Gastrocnemius medialis (tissue), 4 donors: ENCODE measurements at regions not wholly inside any gene's neighbourhood (a gene's known extent, or its start where the extent isn't known, plus 50 kb on each side); places are given as distances from the start of the nearest gene placed in this dataset.

Experiments used
- ATAC-seq, 2 donors: fragments of 150-250 bp; one replicate each; pipeline ENCODE4 v1.9.1; 2016
- DNase-seq, 2 donors: peaks; one replicate each; pipeline ENCODE4 v3.0.0-alpha.2; 2019
- H3K27ac ChIP-seq, 4 donors: fragments of 200-600 bp; sonication (generic); 1 replicate in 1 of 4; 2 replicates in 3 of 4; pipeline ENCODE4 v1.5.1; 2016 to 2018; ENCODE audit warnings: mild to moderate bottlenecking in 2 of 4, moderate library complexity in 1 of 4
- H3K27me3 ChIP-seq, 3 donors: fragments of 200-600 bp; sonication (generic) in 2 of 3; 1 replicate in 1 of 3; 2 replicates in 2 of 3; pipeline versions ENCODE4 v1.5.1 to v1.6.0; 2016 to 2019; ENCODE audit warnings: mild to moderate bottlenecking in 1 of 3, moderate library complexity in 1 of 3
- H3K36me3 ChIP-seq, 2 donors: fragments of 200-600 bp; sonication (generic) in 1 of 2; one replicate each; pipeline ENCODE4 v1.5.1; 2017 to 2018
- H3K4me1 ChIP-seq, 2 donors: fragments of 200-600 bp; sonication (generic) in 1 of 2; one replicate each; pipeline ENCODE4 v1.5.1; 2016 to 2017; ENCODE audit warnings: mild to moderate bottlenecking in 2 of 2
- H3K4me3 ChIP-seq, 4 donors: fragments of 200-600 bp; sonication (generic) in 3 of 4; 1 replicate in 1 of 4; 2 replicates in 3 of 4; pipeline ENCODE4 v1.5.1; 2016 to 2019; ENCODE audit warnings: mild to moderate bottlenecking in 2 of 4
- H3K9me3 ChIP-seq, 3 donors: fragments of 200-600 bp; sonication (generic) in 2 of 3; 1 replicate in 1 of 3; 2 replicates in 2 of 3; pipeline ENCODE4 v1.5.1; 2016 to 2019
- POLR2A ChIP-seq, 2 donors: fragments of 450-650 bp; IDR thresholded peaks; one replicate each; pipeline ENCODE4 v1.6.1; 2017; ENCODE audit warnings: antibody characterized with exemption in 2 of 2, mild to moderate bottlenecking in 2 of 2, moderate library complexity in 2 of 2
- in situ Hi-C, 4 donors: fragments of 200-750 bp; cut with MboI; loops; one replicate each; pipeline versions ENCODE4 v1.15.0 to v1.8.0; 2017; ENCODE audit warnings: low sequenced_read_pairs in 4 of 4
- intact Hi-C: fragments of 100-400 bp; cut with DNase I; formaldehyde crosslinking; loops from one replicate; pipeline ENCODE4 v1.15.1; 2023; ENCODE audit warnings: low total_unique reads
- TF ChIP-seq, protein P1 (sequence below), 5 experiments: fragments of 450-650 bp in 3 of 5; fragments of 200-600 bp in 2 of 5; sonication (generic) in 2 of 5; IDR thresholded peaks in 4 of 5; conservative IDR thresholded peaks in 1 of 5; 1 replicate in 4 of 5; 2 replicates in 1 of 5; pipeline ENCODE4 v1.5.1; 2016 to 2019; ENCODE audit warnings: antibody characterized with exemption in 5 of 5, mild to moderate bottlenecking in 3 of 5, moderate library complexity in 3 of 5

DNA sequence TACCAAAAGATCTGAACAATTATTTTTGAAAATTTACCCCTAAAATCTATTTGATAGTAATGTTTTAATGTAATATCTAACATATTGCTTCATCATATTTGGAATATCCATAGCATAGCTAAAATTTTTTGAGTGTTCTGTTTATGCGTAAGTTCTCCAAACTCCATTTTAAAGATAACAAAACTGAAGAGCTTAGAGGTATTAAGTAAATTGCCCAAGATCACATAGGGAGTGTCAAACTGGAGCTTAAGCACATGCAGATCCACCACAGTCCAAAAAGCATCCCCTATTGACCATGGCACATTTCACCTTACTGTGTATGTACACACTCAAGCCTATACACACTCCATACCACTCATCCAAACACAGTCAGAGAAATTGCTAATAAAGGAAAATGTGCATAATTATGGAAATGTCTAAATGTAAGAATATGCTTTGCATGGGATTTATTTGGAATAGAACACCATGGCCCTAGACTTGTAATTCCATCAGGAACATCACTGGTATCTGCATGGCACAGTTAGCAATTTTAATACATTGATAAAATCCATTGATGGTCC is 85.2 kb upstream of the TGFBR2 start:
- ATAC-seq: no peak
- H3K4me3 ChIP-seq: no peak overlapping the region
- TF ChIP-seq POLR2A (IDR thresholded peaks at IDR 0.05): no peak
- TF ChIP-seq, protein P1, sequence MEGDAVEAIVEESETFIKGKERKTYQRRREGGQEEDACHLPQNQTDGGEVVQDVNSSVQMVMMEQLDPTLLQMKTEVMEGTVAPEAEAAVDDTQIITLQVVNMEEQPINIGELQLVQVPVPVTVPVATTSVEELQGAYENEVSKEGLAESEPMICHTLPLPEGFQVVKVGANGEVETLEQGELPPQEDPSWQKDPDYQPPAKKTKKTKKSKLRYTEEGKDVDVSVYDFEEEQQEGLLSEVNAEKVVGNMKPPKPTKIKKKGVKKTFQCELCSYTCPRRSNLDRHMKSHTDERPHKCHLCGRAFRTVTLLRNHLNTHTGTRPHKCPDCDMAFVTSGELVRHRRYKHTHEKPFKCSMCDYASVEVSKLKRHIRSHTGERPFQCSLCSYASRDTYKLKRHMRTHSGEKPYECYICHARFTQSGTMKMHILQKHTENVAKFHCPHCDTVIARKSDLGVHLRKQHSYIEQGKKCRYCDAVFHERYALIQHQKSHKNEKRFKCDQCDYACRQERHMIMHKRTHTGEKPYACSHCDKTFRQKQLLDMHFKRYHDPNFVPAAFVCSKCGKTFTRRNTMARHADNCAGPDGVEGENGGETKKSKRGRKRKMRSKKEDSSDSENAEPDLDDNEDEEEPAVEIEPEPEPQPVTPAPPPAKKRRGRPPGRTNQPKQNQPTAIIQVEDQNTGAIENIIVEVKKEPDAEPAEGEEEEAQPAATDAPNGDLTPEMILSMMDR (IDR thresholded peaks at IDR 0.05 in 4 of 5, conservative IDR thresholded peaks at IDR 0.05 in 1 of 5): no peak
- H3K36me3 ChIP-seq: no peaks in the 10 kb centered on the region
- in situ Hi-C loops: loop anchor here in 1 of 4 donors (25.0 kb wide), 1 partner anchor 166 kb away; no protein-coding TSS in a partner anchor
- H3K4me1 ChIP-seq: peaks cover 18 to 21% of the 10 kb centered on the region in 2 donors
- no peak for DNase-seq
- peak overlapping the region; percentile 18 to 70 (median 32) for H3K27ac ChIP-seq
- H3K27me3 ChIP-seq: no peaks in the 10 kb centered on the region
- H3K9me3 ChIP-seq: no peaks in the 10 kb centered on the region
- intact Hi-C loops: no loop called here

DNA sequence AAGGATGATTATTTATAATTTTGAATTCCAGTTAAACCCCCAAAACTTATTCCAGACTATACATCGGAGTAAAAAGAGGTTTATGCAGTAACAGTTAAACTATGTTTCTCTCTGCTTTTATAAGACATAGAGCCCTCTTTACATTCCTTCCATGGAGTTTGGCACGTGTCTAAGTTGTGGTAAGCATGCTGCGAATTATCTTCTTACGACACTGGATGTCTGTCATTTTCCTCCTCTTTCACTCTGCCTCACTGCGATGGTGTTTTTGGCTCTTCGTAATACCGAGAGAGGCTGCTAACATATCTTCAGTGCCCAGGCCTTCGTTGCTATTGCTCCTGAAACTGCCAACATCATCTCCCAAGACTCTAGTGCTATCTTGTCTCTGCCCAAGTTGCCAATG is 83.9 kb upstream of the TGFBR2 start:
- TF ChIP-seq POLR2A (IDR thresholded peaks at IDR 0.05): no peak
- TF ChIP-seq, protein P1 (IDR thresholded peaks at IDR 0.05 in 4 of 5, conservative IDR thresholded peaks at IDR 0.05 in 1 of 5): no peak
- H3K27ac ChIP-seq: no peak overlapping the region
- peaks cover 16 to 17% of the 10 kb centered on the region in 2 donors for H3K4me1 ChIP-seq
- DNase-seq (no peak), ATAC-seq (no peak)
- intact Hi-C loops: no loop called here
- no peaks in the 10 kb centered on the region for H3K36me3 ChIP-seq
- H3K27me3 ChIP-seq: no peaks in the 10 kb centered on the region
- in situ Hi-C loops: loop anchor here in 1 of 4 donors (25.0 kb wide), 1 partner anchor 165 kb away; no protein-coding TSS in a partner anchor
- no peak overlapping the region for H3K4me3 ChIP-seq
- no peaks in the 10 kb centered on the region for H3K9me3 ChIP-seq

DNA sequence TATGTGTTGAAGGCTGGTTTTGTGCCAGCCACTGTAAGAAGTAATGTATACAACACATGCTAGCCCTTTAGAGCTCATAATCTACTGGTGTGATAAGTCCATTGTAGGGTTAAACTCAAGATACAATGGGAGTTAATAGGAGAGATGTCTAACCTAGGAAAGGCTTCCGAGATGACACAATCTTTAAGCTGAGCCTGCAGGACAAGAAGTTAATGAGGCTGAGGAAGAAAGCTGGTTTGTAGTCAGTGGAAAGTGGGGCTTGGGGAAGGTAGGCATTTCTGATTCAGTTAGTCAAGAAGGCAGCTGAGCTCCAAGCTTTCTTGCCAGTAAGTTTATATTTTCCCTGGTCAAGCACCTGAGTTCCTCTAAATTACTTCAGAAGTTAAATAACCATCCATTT is 83.0 kb upstream of the TGFBR2 start:
- in situ Hi-C loops (loop anchor here in 1 of 4 donors (25.0 kb wide), 1 partner anchor 164 kb away; no protein-coding TSS in a partner anchor), intact Hi-C loops (no loop called here)
- no peak for TF ChIP-seq POLR2A (IDR thresholded peaks at IDR 0.05)
- TF ChIP-seq, protein P1 (IDR thresholded peaks at IDR 0.05 in 4 of 5, conservative IDR thresholded peaks at IDR 0.05 in 1 of 5): no peak
- Histone ChIP-seq H3K4me1 (peaks cover 7 to 8% of the 10 kb centered on the region in 2 donors), H3K27ac (no peak overlapping the region), H3K9me3 (no peaks in the 10 kb centered on the region), H3K36me3 (no peaks in the 10 kb centered on the region), H3K27me3 (no peaks in the 10 kb centered on the region), H3K4me3 (no peak overlapping the region)
- DNase-seq (no peak), ATAC-seq (no peak)

DNA sequence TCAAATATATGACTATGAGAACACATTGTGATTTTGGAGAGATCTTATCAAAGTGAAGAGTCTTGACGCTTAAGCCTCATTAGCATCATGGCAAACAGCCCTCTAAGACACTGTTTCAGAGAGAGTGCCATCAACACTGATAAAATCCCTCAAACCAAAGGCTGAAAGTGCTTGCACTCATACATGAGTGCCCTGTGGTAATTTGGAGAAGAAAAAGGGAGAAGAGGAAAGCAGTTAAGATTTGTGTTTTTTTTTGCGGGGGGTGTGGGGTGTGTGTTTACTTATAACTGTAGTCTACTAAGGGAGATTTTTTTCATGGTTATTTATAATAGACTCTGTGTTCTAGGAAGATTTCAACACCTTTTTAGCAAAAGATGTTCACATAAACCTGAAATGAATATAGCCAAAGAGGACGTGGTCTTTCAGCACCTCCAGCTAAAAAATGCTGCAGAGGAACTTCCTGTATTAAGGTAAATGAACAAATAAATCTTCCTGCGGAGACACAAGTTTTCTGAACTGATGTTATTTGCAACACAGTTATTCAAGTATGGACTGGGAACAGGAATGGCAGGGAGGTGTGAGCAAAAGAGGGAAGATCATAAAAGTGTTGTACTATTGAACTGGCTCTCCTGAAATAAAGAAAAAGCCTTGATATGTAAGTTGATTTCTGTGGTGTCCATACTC is 81.9 kb upstream of the TGFBR2 start:
- in situ Hi-C loops: loop anchor here in 1 of 4 donors (25.0 kb wide), 1 partner anchor 163 kb away; no protein-coding TSS in a partner anchor

More for the DNA sequence above, 81.9 kb upstream of the TGFBR2 start:
- TF ChIP-seq POLR2A (IDR thresholded peaks at IDR 0.05): no peak
- TF ChIP-seq, protein P1 (IDR thresholded peaks at IDR 0.05 in 4 of 5, conservative IDR thresholded peaks at IDR 0.05 in 1 of 5): no peak
- DNase-seq: no peak
- no peak overlapping the region for H3K27ac ChIP-seq
- no peak for ATAC-seq
- H3K36me3 ChIP-seq: no peaks in the 10 kb centered on the region
- no peaks in the 10 kb centered on the region for H3K4me1 ChIP-seq
- no peaks in the 10 kb centered on the region for H3K9me3 ChIP-seq
- H3K4me3 ChIP-seq: no peak overlapping the region
- intact Hi-C loops: no loop called here
- H3K27me3 ChIP-seq: no peaks in the 10 kb centered on the region
